A549 (cell line): ENCODE measurements at regions not wholly inside any gene's neighbourhood (a gene's known extent, or its start where the extent isn't known, plus 50 kb on each side); places are given as distances from the start of the nearest gene placed in this dataset.

Experiments
- CEBPB ChIP-seq, 2 experiments: fragments of >200 bp in 1 of 2; sonication (Bioruptor Twin) in 1 of 2; formaldehyde crosslinking in 1 of 2; IDR thresholded peaks; 2 replicates each; pipeline ENCODE4 v1.6.1; 2012 to 2016
- EP300 ChIP-seq, 2 experiments: fragments of >200 bp; sonication (Bioruptor Twin); formaldehyde crosslinking; IDR thresholded peaks; 2 replicates in 1 of 2; 3 replicates in 1 of 2; pipeline ENCODE4 v1.6.1; 2016 to 2017
- HDAC2 ChIP-seq: fragments of 200-600 bp; sonication (generic); IDR thresholded peaks from 2 replicates; pipeline ENCODE4 v1.6.1; 2016
- PHF8 ChIP-seq: fragments of 200-600 bp; sonication (generic); IDR thresholded peaks from 2 replicates; pipeline ENCODE4 v1.6.1; 2016; ENCODE audit warnings: low read depth, mild to moderate bottlenecking, antibody characterized with exemption, moderate library complexity, borderline replicate concordance
- POLR2A ChIP-seq: IDR thresholded peaks from 2 replicates; pipeline ENCODE4 v1.6.1; 2012; ENCODE audit warnings: mild to moderate bottlenecking, low read length
- RAD21 ChIP-seq, 2 experiments: fragments of >200 bp in 1 of 2; sonication (Bioruptor Twin) in 1 of 2; formaldehyde crosslinking in 1 of 2; IDR thresholded peaks in 1 of 2; conservative IDR thresholded peaks in 1 of 2; 2 replicates in 1 of 2; 3 replicates in 1 of 2; pipeline ENCODE4 v1.6.1; 2012 to 2018; ENCODE audit warnings: inconsistent platforms in 1 of 2
- TP53 ChIP-seq: fragments of 250-450 bp; sonication (Bioruptor Pico); IDR thresholded peaks from 2 replicates; pipeline ENCODE4 v1.5.0; 2021; ENCODE audit warnings: mild to moderate bottlenecking, moderate library complexity
- ZC3H11A ChIP-seq: fragments of 450-650 bp; IDR thresholded peaks from 2 replicates; pipeline ENCODE4 v1.6.1; 2014; ENCODE audit warnings: antibody characterized with exemption, mild to moderate bottlenecking
- ZSCAN20 ChIP-seq: fragments of 250-450 bp; sonication (Bioruptor Pico); IDR thresholded peaks from 2 replicates; pipeline ENCODE4 v1.8.0; 2022; ENCODE audit warnings: mild to moderate bottlenecking, moderate library complexity
- TF ChIP-seq, protein P1 (sequence below): IDR thresholded peaks from 2 replicates; pipeline ENCODE4 v1.6.1; 2012
- TF ChIP-seq, protein P2 (sequence below): fragments of 450-650 bp; IDR thresholded peaks from 2 replicates; pipeline ENCODE4 v1.6.1; 2014; ENCODE audit warnings: antibody characterized with exemption
- TF ChIP-seq, protein P3 (sequence below): fragments of >200 bp; sonication (Bioruptor Twin); formaldehyde crosslinking; IDR thresholded peaks from 3 replicates; pipeline ENCODE4 v1.5.1; 2016

DNA sequence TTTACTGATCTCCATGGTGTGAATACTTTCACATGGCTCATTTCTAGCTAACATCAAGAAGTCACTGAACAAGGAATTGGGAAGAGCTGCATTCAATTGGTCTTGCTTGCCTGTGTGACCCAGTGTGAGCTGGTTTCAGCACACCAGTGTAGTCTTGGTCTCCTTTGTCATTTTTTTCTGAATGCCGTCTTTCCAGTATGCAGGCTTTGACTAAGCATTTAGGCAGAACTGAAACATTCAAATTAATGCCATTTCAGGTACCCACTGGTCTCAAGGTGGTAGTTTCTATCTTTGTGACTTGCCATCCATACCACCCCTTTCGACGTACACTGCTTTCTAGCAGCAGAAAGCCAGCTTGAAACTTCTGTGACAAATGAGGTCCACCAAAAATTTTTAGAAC lies 550.5 kb upstream of the BOD1L1 start:
- TF ChIP-seq ZC3H11A, result no peak
- TF ChIP-seq, protein P1, sequence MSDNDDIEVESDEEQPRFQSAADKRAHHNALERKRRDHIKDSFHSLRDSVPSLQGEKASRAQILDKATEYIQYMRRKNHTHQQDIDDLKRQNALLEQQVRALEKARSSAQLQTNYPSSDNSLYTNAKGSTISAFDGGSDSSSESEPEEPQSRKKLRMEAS, result no peak
- TF ChIP-seq PHF8, result no peak
- TF ChIP-seq, protein P2, sequence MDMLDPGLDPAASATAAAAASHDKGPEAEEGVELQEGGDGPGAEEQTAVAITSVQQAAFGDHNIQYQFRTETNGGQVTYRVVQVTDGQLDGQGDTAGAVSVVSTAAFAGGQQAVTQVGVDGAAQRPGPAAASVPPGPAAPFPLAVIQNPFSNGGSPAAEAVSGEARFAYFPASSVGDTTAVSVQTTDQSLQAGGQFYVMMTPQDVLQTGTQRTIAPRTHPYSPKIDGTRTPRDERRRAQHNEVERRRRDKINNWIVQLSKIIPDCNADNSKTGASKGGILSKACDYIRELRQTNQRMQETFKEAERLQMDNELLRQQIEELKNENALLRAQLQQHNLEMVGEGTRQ, result no peak
- no peak for TF ChIP-seq CEBPB (IDR thresholded peaks at IDR 0.05)
- TF ChIP-seq TP53 (CRISPR knock-in tag), result no peak
- TF ChIP-seq EP300 (IDR thresholded peaks at IDR 0.05), result no peak
- no peak for TF ChIP-seq ZSCAN20 (CRISPR knock-in tag)
- TF ChIP-seq RAD21 (conservative IDR thresholded peaks at IDR 0.05 in 1 of 2, IDR thresholded peaks at IDR 0.05 in 1 of 2), result no peak
- TF ChIP-seq POLR2A, result no peak
- TF ChIP-seq, protein P3, sequence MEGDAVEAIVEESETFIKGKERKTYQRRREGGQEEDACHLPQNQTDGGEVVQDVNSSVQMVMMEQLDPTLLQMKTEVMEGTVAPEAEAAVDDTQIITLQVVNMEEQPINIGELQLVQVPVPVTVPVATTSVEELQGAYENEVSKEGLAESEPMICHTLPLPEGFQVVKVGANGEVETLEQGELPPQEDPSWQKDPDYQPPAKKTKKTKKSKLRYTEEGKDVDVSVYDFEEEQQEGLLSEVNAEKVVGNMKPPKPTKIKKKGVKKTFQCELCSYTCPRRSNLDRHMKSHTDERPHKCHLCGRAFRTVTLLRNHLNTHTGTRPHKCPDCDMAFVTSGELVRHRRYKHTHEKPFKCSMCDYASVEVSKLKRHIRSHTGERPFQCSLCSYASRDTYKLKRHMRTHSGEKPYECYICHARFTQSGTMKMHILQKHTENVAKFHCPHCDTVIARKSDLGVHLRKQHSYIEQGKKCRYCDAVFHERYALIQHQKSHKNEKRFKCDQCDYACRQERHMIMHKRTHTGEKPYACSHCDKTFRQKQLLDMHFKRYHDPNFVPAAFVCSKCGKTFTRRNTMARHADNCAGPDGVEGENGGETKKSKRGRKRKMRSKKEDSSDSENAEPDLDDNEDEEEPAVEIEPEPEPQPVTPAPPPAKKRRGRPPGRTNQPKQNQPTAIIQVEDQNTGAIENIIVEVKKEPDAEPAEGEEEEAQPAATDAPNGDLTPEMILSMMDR, result no peak
- no peak for TF ChIP-seq HDAC2
